ENCODE measurements at regions not wholly inside any gene's neighbourhood (a gene's known extent, or its start where the extent isn't known, plus 50 kb on each side); places are given as distances from the start of the nearest gene placed in this dataset.
"Not testable (repeated sequence)": the region's sequence is repeated elsewhere in the genome, so short reads cannot be mapped to it uniquely, and the experiment has no call there.

GRCh38 chr13:79614250-79614918 is 133.4 kb downstream of the NDFIP2 start:
- H3K27ac ChIP-seq (ENCODE audit: low read length), result no peak overlapping the region

DNA sequence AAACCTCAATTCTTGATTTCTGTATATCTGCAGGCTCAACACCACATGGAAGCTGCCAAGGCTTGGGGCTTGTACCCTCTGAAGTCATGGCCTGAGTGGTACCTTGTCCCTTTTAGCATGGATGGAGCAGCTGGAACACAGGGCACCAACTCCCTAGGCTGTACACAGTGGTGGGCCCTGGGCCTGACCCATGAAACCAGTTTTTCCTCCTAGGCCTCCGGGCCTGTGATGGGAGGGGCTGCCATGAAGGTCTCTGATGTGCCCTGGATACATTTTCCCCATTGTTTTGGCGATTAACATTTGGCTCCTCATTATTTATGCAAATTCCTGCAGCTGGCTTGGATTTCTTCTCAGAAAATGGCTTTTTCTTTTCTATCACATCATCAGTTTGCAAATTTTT is 131.6 kb downstream of the NDFIP2 start:
- Histone ChIP-seq H3K36me3 (ENCODE audit: control insufficient read depth in 1 of 2, insufficient read depth in 2 of 2, low read length in 2 of 2) (no peaks in the 10 kb centered on the region), H3K4me1 (ENCODE audit: control insufficient read depth in 1 of 2, insufficient read depth in 2 of 2, low read length in 2 of 2) (no peaks in the 10 kb centered on the region), H3K27me3 (ENCODE audit: low read depth, low read length) (no peaks in the 10 kb centered on the region), H3K9me3 (ENCODE audit: control insufficient read depth in 1 of 2, low read length in 2 of 2) (no peaks in the 10 kb centered on the region), H3K27ac (ENCODE audit: low read length) (no peak overlapping the region), H3K4me3 (ENCODE audit: low read depth in 1 of 2, low read length in 2 of 2) (no peak overlapping the region)

More at GRCh38 chr13:79614250-79614918, 133.4 kb downstream of the NDFIP2 start:
- Histone ChIP-seq H3K4me3 (ENCODE audit: low read depth in 1 of 2, low read length in 2 of 2) (no peak overlapping the region), H3K4me1 (ENCODE audit: control insufficient read depth in 1 of 2, insufficient read depth in 2 of 2, low read length in 2 of 2) (no peaks in the 10 kb centered on the region), H3K27me3 (ENCODE audit: low read depth, low read length) (no peaks in the 10 kb centered on the region), H3K36me3 (ENCODE audit: control insufficient read depth in 1 of 2, insufficient read depth in 2 of 2, low read length in 2 of 2) (no peaks in the 10 kb centered on the region), H3K9me3 (ENCODE audit: control insufficient read depth in 1 of 2, low read length in 2 of 2) (no peaks in the 10 kb centered on the region)

GRCh38 chr13:79607895-79608294 is 126.9 kb downstream of the NDFIP2 start:
- H3K36me3 ChIP-seq (ENCODE audit: control insufficient read depth in 1 of 2, insufficient read depth in 2 of 2, low read length in 2 of 2); H3K27ac ChIP-seq (ENCODE audit: low read length); H3K27me3 ChIP-seq (ENCODE audit: low read depth, low read length); H3K9me3 ChIP-seq (ENCODE audit: control insufficient read depth in 1 of 2, low read length in 2 of 2); H3K4me3 ChIP-seq (ENCODE audit: low read depth in 1 of 2, low read length in 2 of 2); H3K4me1 ChIP-seq (ENCODE audit: control insufficient read depth in 1 of 2, insufficient read depth in 2 of 2, low read length in 2 of 2): not testable (repeated sequence)
